ENCODE measurements at regions not wholly inside any gene's neighbourhood (a gene's known extent, or its start where the extent isn't known, plus 50 kb on each side); places are given as distances from the start of the nearest gene placed in this dataset.
"Not testable (repeated sequence)": the region's sequence is repeated elsewhere in the genome, so short reads cannot be mapped to it uniquely, and the experiment has no call there.

DNA sequence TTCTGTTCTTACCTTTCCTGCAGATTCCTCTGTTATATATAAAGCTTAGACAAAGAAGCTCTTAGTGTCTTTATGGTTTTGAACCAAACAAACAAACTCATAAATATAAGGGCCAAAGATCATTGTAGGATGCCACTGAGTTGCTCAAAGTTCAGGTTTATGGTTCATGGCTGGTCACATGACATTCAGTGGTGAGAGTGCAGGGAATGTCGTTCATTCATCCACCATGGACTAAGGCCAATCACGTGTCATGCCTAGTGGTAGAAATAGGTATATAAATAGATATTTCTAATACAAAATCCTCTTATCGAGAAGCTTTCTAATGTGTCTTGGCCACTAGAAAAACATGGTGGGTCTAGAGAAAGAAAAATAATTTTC is 119.4 kb downstream of the GATA3 start:
- no peak for DNase-seq

- no peak for DNase-seq
Measured at GRCh38 chr10:8174762-8175161, 120.3 kb downstream of the GATA3 start.

- DNase-seq: not testable (repeated sequence)
Measured at GRCh38 chr10:8177526-8177925, 123.0 kb downstream of the GATA3 start.

GRCh38 chr10:8179773-8180172 is 125.3 kb downstream of the GATA3 start:
- DNase-seq: not testable (repeated sequence)

GRCh38 chr10:8180360-8181109 is 126.0 kb downstream of the GATA3 start:
- no peak for DNase-seq

GRCh38 chr10:8181496-8182157 is 127.1 kb downstream of the GATA3 start:
- DNase-seq: no peak

DNA sequence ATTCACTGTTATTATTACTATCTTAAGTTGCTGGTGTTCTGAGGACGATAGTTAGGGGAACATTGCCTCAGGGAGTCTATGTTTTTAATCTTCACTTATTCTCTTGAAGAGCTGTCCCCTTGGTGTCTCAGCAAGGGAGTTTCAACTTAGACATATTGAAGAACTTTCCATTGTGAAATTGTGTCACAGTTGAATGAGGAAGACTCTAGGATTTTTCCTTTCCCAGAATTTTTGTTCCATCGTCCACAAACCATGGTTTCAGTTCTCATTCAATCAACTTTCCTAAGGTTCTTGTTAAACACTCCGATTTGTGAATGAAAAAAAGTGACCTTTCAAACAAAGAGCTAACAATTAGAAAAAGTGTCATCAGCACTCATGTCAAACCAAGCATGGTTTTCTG is 128.3 kb downstream of the GATA3 start:
- no peak for DNase-seq

GRCh38 chr10:8183241-8183704 is 128.8 kb downstream of the GATA3 start:
- peak; percentile 8 to 68 (median 34) for DNase-seq

- no peak for DNase-seq
Measured at GRCh38 chr10:8187171-8187666, 132.7 kb downstream of the GATA3 start.

- no peak for DNase-seq
Measured at GRCh38 chr10:8189458-8189857, 135.0 kb downstream of the GATA3 start.

DNA sequence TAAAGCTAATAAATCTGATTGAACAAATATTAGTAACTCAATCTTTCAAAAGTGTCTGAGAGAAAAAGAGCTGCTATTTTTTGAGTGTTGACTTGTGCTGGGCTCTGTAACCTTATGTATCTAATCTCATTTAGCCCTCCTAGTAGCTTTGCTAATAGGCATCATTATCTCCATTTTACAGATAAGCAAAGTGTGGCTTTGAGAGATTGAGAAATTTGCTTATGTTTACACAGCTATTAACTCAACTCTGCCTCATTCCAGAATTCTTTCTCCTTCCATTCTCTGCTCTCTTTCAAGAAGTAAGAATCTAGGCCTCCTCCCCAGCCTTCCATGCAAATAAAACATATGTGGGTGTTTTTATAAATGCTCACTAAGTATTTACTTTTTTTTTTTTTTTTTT is 137.8 kb downstream of the GATA3 start:
- no peak for DNase-seq

DNA sequence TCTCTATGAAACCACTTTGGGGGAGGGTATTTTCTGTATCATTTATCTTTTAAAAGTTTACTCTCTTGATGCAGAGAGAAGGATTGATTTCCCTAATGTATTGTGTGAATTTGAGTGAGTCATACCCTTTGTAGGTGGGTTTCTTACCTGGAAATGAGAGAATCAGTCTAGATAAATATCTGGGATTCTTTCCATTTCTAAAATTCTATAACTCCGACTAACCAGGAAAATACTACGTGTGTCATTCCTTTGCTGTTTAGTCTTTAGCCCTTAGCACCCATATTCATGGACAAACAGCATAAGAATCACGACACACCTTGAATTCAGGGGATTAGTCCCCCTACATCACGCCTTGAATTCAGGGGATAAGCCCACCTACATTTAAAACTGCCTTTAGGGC is 139.1 kb downstream of the GATA3 start:
- no peak for DNase-seq

DNA sequence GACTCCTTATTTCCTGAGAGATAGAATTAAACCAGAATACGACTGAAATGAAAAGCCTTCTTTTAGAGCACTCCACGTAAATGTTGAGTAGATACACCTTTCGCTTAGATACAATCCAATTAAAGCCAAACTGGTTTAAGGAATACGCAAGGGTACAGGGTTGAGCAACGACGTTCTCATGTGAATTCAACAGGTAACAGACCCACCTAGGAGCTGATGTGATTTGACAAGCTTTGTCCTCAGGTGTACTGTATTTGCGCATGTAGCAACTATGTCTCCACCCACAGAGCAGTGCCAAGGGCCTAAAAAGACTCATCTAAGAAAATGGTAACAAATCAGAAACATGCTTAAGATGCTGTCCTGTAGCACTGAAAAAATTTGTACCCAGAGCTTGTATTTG is 139.6 kb downstream of the GATA3 start:
- no peak for DNase-seq

DNA sequence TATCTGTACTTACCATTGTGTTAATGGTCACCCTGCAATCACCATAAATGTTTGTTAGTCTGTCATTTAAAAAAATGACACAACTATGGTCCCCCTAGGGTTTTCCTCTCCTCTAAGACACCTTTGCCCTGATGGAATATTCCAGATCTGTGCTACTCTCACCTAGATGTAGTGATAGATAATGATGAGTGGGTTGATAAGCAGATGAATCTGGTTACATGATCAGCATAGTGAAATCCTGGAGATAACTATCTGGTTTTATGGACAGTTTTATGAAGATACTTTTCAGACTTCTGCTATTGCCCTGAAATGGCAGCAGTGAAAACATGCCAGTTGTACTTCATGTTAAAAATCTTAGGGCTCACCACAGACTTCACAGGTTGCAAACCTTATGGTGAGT is 152.4 kb downstream of the GATA3 start:
- DNase-seq: no peak

DNA sequence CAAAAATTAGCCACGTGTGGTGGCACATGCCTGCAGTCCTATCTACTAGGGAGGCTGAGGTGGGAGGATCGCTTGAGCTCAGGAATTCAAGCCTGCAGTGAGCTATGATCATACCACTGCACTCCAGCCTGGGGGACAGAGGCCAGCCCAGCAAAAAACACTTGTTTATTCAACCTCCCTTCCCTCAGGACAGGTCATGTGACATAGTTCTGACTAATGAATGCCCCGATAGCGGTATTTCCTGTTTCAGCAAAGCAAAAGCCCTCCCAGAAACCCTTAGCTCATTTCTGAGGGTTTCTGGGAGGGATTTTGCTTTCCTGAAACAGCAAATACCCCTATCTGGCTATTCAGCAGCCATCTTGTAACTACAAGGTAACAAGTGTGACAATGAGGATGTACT is 157.1 kb downstream of the GATA3 start:
- no peak for DNase-seq

GRCh38 chr10:8213735-8214134 is 159.2 kb downstream of the GATA3 start:
- no peak for DNase-seq

DNA sequence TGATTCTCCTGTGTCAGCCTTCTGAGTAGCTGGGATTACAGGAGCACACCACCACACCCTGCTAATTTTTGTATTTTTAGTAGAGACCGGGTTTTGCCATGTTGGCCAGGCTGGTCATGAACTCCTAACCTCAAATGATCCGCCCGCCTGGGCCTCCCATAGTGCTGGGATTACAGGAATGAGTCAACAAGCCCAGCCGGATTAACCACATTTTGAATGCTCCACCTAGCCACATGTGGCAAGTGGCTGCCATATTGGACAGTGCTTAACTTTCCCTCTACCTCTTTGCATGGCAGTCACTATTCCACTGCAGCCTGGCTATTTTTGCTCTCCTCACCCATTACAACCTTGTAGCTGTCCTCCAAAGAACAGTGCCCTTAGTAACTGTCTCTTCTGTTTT is 160.1 kb downstream of the GATA3 start:
- DNase-seq: no peak

DNA sequence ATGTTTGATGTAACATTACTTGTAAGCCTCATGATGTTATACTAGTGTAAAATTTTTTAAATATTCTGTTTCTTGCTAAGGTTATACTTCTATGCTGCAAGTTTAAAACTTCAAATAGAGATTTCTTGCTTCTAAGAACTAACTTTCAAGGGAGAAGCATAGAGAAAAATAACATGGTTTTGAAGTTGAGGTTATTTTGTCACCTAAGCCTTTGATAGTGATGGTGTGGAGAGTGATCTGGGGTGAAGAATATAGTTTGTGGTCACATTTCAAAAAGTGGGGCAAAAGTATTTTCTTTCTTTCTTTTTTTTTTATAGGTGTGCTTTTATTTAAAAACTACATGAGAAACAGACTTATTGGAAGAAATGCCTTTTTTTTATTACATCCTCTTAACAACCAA is 162.4 kb downstream of the GATA3 start:
- no peak for DNase-seq

- DNase-seq: no peak
Measured at GRCh38 chr10:8221451-8221850, 167.0 kb downstream of the GATA3 start.

GRCh38 chr10:8224591-8224990 is 170.1 kb downstream of the GATA3 start:
- no peak for DNase-seq

- DNase-seq: no peak
Measured at GRCh38 chr10:8225187-8225586, 170.7 kb downstream of the GATA3 start.

DNA sequence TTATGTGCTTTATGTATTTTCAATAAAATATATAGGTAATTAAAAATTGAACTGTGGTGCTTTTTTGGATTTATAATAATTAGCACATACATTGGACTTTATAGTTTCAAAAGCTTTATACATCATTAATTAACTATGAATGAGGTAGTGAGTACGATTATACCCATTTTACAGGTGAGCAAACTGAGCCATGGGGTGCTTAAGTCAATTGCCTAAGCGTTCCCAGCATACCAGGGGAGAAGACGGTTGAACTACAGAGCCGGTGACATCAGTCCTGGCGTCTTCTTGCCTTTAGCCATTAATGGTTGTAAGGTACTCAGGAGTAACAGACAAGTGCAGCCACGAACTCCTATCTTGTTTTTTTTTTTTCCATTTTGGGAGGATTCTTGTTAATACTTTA is 172.8 kb downstream of the GATA3 start:
- no peak for DNase-seq

- DNase-seq: peak in 1 of 5 donors; percentile 63
Measured at GRCh38 chr10:8229153-8229552, 174.7 kb downstream of the GATA3 start.

GRCh38 chr10:8230902-8231301 is 176.4 kb downstream of the GATA3 start:
- no peak for DNase-seq

Data from T-helper 1 cell (primary cell).